ENCODE measurements at regions not wholly inside any gene's neighbourhood (a gene's known extent, or its start where the extent isn't known, plus 50 kb on each side); places are given as distances from the start of the nearest gene placed in this dataset.

DNA sequence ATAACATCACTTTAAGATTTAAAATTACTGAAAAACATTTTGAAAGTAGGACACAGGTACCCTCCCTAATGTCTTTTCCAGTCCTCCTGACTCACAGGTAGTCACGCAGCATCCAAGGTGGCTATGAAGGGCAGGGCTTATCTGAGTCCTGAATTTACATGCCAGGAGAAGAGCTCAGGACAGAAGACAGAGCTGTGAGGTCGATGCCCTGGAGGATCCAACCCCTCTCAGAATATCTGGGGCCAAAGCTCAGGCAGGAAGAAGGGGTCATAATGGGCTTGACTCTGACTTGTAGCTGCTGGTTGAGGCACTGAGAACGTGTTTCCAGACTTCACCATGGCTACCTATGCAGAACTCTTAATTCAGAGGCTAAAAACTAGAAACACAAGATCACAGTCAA, 177.5 kb downstream of the AASDH start:
- TF ChIP-seq, protein P1, sequence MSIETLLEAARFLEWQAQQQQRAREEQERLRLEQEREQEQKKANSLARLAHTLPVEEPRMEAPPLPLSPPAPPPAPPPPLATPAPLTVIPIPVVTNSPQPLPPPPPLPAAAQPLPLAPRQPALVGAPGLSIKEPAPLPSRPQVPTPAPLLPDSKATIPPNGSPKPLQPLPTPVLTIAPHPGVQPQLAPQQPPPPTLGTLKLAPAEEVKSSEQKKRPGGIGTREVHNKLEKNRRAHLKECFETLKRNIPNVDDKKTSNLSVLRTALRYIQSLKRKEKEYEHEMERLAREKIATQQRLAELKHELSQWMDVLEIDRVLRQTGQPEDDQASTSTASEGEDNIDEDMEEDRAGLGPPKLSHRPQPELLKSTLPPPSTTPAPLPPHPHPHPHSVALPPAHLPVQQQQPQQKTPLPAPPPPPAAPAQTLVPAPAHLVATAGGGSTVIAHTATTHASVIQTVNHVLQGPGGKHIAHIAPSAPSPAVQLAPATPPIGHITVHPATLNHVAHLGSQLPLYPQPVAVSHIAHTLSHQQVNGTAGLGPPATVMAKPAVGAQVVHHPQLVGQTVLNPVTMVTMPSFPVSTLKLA (IDR thresholded peaks at IDR 0.05): no peak
- no peak for TF ChIP-seq ZC3H4 (CRISPR knock-in tag; IDR thresholded peaks at IDR 0.05; ENCODE audit: borderline replicate concordance)

Measured in HepG2 (cell line).